Prostate gland (tissue), 2 donors: ENCODE measurements at regions not wholly inside any gene's neighbourhood (a gene's known extent, or its start where the extent isn't known, plus 50 kb on each side); places are given as distances from the start of the nearest gene placed in this dataset.

Source experiments
- DNase-seq: peaks from one replicate; pipeline ENCODE4 v3.0.0-alpha.2; 2019; ENCODE audit warnings: low spot score
- H3K27ac ChIP-seq, 2 donors: fragments of 200-600 bp; sonication (generic); 2 replicates each; pipeline ENCODE4 v1.5.1; 2017 to 2019
- H3K27me3 ChIP-seq: fragments of 200-600 bp; sonication (generic); replicated peaks from 2 replicates; pipeline ENCODE4 v1.5.1; 2019; ENCODE audit not compliant: insufficient read depth
- H3K36me3 ChIP-seq, 2 donors: fragments of 200-600 bp; sonication (generic); 1 replicate in 1 of 2; 2 replicates in 1 of 2; pipeline versions ENCODE4 v1.5.1 to v1.8.1; 2017 to 2019
- H3K4me1 ChIP-seq: fragments of 200-600 bp; sonication (generic); replicated peaks from 2 replicates; pipeline ENCODE4 v1.5.1; 2019
- H3K4me3 ChIP-seq, 2 donors: fragments of 200-600 bp; sonication (generic); 2 replicates each; pipeline ENCODE4 v1.5.1; 2017 to 2019
- H3K9me3 ChIP-seq: fragments of 200-600 bp; sonication (generic); 2 replicates; pipeline ENCODE4 v1.5.1; 2017
- CTCF ChIP-seq, 4 experiments: fragments of 200-600 bp in 2 of 4; fragments of 450-650 bp in 2 of 4; sonication (generic) in 2 of 4; IDR thresholded peaks; 1 replicate in 3 of 4; 2 replicates in 1 of 4; pipeline ENCODE4 v1.5.1; 2016 to 2019; ENCODE audit warnings: antibody characterized with exemption in 4 of 4, mild to moderate bottlenecking in 2 of 4, moderate library complexity in 2 of 4
- POLR2A ChIP-seq: fragments of 450-650 bp; IDR thresholded peaks from one replicate; pipeline ENCODE4 v1.6.1; 2016; ENCODE audit warnings: antibody characterized with exemption, mild to moderate bottlenecking
- POLR2AphosphoS5 ChIP-seq: sonication (generic); formaldehyde crosslinking; IDR thresholded peaks from one replicate; pipeline ENCODE4 v1.6.1; 2017; ENCODE audit warnings: antibody characterized with exemption
- WGBS: methylation state at CpG from one replicate; pipeline ENCODE4 v1.1.5; 2018; 5-methylcytosine and 5-hydroxymethylcytosine counted together
- intact Hi-C: fragments of 100-400 bp; cut with DNase I; formaldehyde crosslinking; loops from one replicate; pipeline ENCODE4 v1.14.2; 2022

GRCh38 chr9:89247431-89248353 lies 63.3 kb upstream of the CKS2 start:
- peak; percentile 31 for TF ChIP-seq POLR2AphosphoS5
- no peak for TF ChIP-seq CTCF (IDR thresholded peaks at IDR 0.05)
- no peak for TF ChIP-seq POLR2A
- Histone ChIP-seq H3K27ac (peak overlapping the region; percentile 28 to 55), H3K9me3 (no peaks in the 10 kb centered on the region), H3K36me3 (no peaks in the 10 kb centered on the region), H3K27me3 (no peaks in the 10 kb centered on the region), H3K4me3 (no peak overlapping the region), H3K4me1 (no peaks in the 10 kb centered on the region)
- 58% methylated on average over 4 of the region's 4 CpGs for WGBS
- intact Hi-C loops: no loop called here
- DNase-seq: no peak

GRCh38 chr9:89249001-89249400 lies 62.0 kb upstream of the CKS2 start:
- no peaks in the 10 kb centered on the region for H3K4me1 ChIP-seq
- intact Hi-C loops: no loop called here
- DNase-seq: no peak
- H3K4me3 ChIP-seq: no peak overlapping the region
- H3K9me3 ChIP-seq: no peaks in the 10 kb centered on the region
- no peak overlapping the region for H3K27ac ChIP-seq
- TF ChIP-seq CTCF (IDR thresholded peaks at IDR 0.05): no peak
- TF ChIP-seq POLR2A: no peak
- TF ChIP-seq POLR2AphosphoS5: no peak
- H3K36me3 ChIP-seq: no peaks in the 10 kb centered on the region
- H3K27me3 ChIP-seq: no peaks in the 10 kb centered on the region
- WGBS: 79% methylated on average over 3 of the region's 3 CpGs

- Histone ChIP-seq H3K27ac (no peak overlapping the region), H3K4me1 (no peaks in the 10 kb centered on the region), H3K36me3 (no peaks in the 10 kb centered on the region), H3K9me3 (no peaks in the 10 kb centered on the region), H3K4me3 (no peak overlapping the region), H3K27me3 (no peaks in the 10 kb centered on the region)
- TF ChIP-seq POLR2AphosphoS5 (no peak), POLR2A (no peak), CTCF (IDR thresholded peaks at IDR 0.05) (no peak)
- no peak for DNase-seq
- intact Hi-C loops: no loop called here
- WGBS: 40% methylated on average over 8 of the region's 8 CpGs
Observed at GRCh38 chr9:89252651-89253267, 58.2 kb upstream of the CKS2 start.

GRCh38 chr9:89254058-89254772 lies 56.8 kb upstream of the CKS2 start:
- no peaks in the 10 kb centered on the region for H3K9me3 ChIP-seq
- DNase-seq: no peak
- no peak for TF ChIP-seq CTCF (IDR thresholded peaks at IDR 0.05)
- no peak for TF ChIP-seq POLR2A
- TF ChIP-seq POLR2AphosphoS5: no peak
- H3K27ac ChIP-seq: no peak overlapping the region
- no peaks in the 10 kb centered on the region for H3K4me1 ChIP-seq
- no peak overlapping the region for H3K4me3 ChIP-seq
- no peaks in the 10 kb centered on the region for H3K36me3 ChIP-seq
- intact Hi-C loops: no loop called here
- WGBS: 85% methylated on average over 14 of the region's 14 CpGs
- no peaks in the 10 kb centered on the region for H3K27me3 ChIP-seq
